IPS DF 4.7 (cell line): ENCODE measurements at regions not wholly inside any gene's neighbourhood (a gene's known extent, or its start where the extent isn't known, plus 50 kb on each side); places are given as distances from the start of the nearest gene placed in this dataset.
A peak's percentile ranks its signal among the peaks of the same experiment; 100 is the strongest.
"Not testable (repeated sequence)": the region's sequence is repeated elsewhere in the genome, so short reads cannot be mapped to it uniquely, and the experiment has no call there.

Source experiments
- DNase-seq: peaks from one replicate; pipeline ENCODE4 v3.0.0-alpha.2; 2013; ENCODE audit warnings: low spot score; ENCODE audit errors: extremely low read depth

GRCh38 chr18:62629031-62629430, 86.3 kb upstream of the PHLPP1 start:
- no peak for DNase-seq

GRCh38 chr18:62631173-62631572, 84.2 kb upstream of the PHLPP1 start:
- no peak for DNase-seq

- DNase-seq, result no peak
Observed at GRCh38 chr18:62632788-62633455, 82.4 kb upstream of the PHLPP1 start.

- no peak for DNase-seq
Observed at GRCh38 chr18:62634458-62634857, 80.9 kb upstream of the PHLPP1 start.

GRCh38 chr18:62634979-62635630, 80.2 kb upstream of the PHLPP1 start:
- no peak for DNase-seq

GRCh38 chr18:62637403-62637802, 77.9 kb upstream of the PHLPP1 start:
- DNase-seq, result no peak

- DNase-seq, result peak; percentile 49
Observed at GRCh38 chr18:62637807-62638687, 77.3 kb upstream of the PHLPP1 start.

- no peak for DNase-seq
Observed at GRCh38 chr18:62643181-62643580, 72.2 kb upstream of the PHLPP1 start.

GRCh38 chr18:62644773-62645172, 70.6 kb upstream of the PHLPP1 start:
- DNase-seq, result no peak

GRCh38 chr18:62647179-62647578, 68.2 kb upstream of the PHLPP1 start:
- DNase-seq, result no peak

- DNase-seq, result no peak
Observed at GRCh38 chr18:62648045-62648678, 67.2 kb upstream of the PHLPP1 start.

- no peak for DNase-seq
Observed at GRCh38 chr18:62651276-62652056, 63.9 kb upstream of the PHLPP1 start.

GRCh38 chr18:62652057-62652629, 63.2 kb upstream of the PHLPP1 start:
- not testable (repeated sequence) for DNase-seq

GRCh38 chr18:62655520-62656219, 59.7 kb upstream of the PHLPP1 start:
- no peak for DNase-seq

GRCh38 chr18:62658028-62658427, 57.3 kb upstream of the PHLPP1 start:
- no peak for DNase-seq

- no peak for DNase-seq
Observed at GRCh38 chr18:62659698-62660097, 55.6 kb upstream of the PHLPP1 start.

GRCh38 chr18:62660691-62661090, 54.6 kb upstream of the PHLPP1 start:
- DNase-seq, result no peak

GRCh38 chr18:62663731-62664336, 51.5 kb upstream of the PHLPP1 start:
- DNase-seq, result no peak

GRCh38 chr18:62664414-62664813, 50.9 kb upstream of the PHLPP1 start:
- no peak for DNase-seq

GRCh38 chr18:62665188-62665587, 50.2 kb upstream of the PHLPP1 start:
- no peak for DNase-seq
